Tibial artery (tissue), 4 donors: ENCODE measurements at regions not wholly inside any gene's neighbourhood (a gene's known extent, or its start where the extent isn't known, plus 50 kb on each side); places are given as distances from the start of the nearest gene placed in this dataset.

Source experiments
- DNase-seq, 2 donors: peaks; one replicate each; pipeline ENCODE4 v3.0.0-alpha.2; 2019
- H3K27ac ChIP-seq, 2 donors: fragments of 200-600 bp; sonication (generic) in 1 of 2; 1 replicate in 1 of 2; 2 replicates in 1 of 2; pipeline ENCODE4 v1.5.1; 2018 to 2019; ENCODE audit warnings: mild to moderate bottlenecking in 1 of 2
- H3K27me3 ChIP-seq, 2 donors: fragments of 200-600 bp; sonication (generic) in 1 of 2; one replicate each; pipeline versions ENCODE4 v1.5.1 to v1.6.0; 2016 to 2019
- H3K36me3 ChIP-seq, 3 donors: fragments of 200-600 bp; sonication (generic) in 2 of 3; one replicate each; pipeline ENCODE4 v1.5.1; 2016 to 2019; ENCODE audit warnings: mild to moderate bottlenecking in 2 of 3
- H3K4me1 ChIP-seq, 4 donors: fragments of 200-600 bp; sonication (generic) in 2 of 4; 1 replicate in 3 of 4; 2 replicates in 1 of 4; pipeline ENCODE4 v1.5.1; 2016 to 2019
- H3K4me3 ChIP-seq, 2 donors: fragments of 200-600 bp; sonication (generic) in 1 of 2; 1 replicate in 1 of 2; 2 replicates in 1 of 2; pipeline ENCODE4 v1.5.1; 2018 to 2019; ENCODE audit warnings: mild to moderate bottlenecking in 2 of 2
- H3K9me3 ChIP-seq, 3 donors: fragments of 200-600 bp; sonication (generic) in 1 of 3; one replicate each; pipeline ENCODE4 v1.5.1; 2016 to 2019
- intact Hi-C: fragments of 100-400 bp; cut with DNase I; formaldehyde crosslinking; loops from one replicate; pipeline ENCODE4 v1.15.0; 2023; ENCODE audit warnings: low total_unique reads
- TF ChIP-seq, protein P1 (sequence below), 2 experiments: fragments of 200-600 bp in 1 of 2; fragments of 450-650 bp in 1 of 2; IDR thresholded peaks; one replicate each; pipeline ENCODE4 v1.5.1; 2017 to 2019; ENCODE audit warnings: antibody characterized with exemption in 2 of 2, mild to moderate bottlenecking in 1 of 2, moderate library complexity in 1 of 2

DNA sequence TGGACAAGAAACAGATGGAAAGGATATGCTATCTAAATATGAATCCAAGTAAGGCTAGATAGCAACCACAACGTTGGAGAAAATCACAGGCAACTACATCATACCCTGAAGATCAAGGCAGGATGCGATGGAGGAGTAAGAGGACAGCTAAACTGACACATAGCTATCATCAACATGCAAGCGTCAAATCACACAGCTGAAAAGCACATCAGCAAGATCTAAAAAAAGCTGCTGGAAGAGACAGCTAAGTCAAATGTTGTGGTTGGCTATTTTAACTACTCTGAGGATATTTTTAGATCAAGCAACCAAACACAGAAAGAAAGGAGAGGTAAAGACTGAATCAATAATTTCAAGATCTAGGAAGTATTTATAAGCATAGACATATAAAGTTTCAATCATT, 466.9 kb downstream of the BRD1 start:
- Histone ChIP-seq H3K9me3 (no peaks in the 10 kb centered on the region), H3K36me3 (no peaks in the 10 kb centered on the region), H3K27me3 (peaks cover 0 to 9% of the 10 kb centered on the region in 2 donors), H3K4me1 (no peaks in the 10 kb centered on the region), H3K27ac (no peak overlapping the region), H3K4me3 (no peak overlapping the region)
- TF ChIP-seq, protein P1, sequence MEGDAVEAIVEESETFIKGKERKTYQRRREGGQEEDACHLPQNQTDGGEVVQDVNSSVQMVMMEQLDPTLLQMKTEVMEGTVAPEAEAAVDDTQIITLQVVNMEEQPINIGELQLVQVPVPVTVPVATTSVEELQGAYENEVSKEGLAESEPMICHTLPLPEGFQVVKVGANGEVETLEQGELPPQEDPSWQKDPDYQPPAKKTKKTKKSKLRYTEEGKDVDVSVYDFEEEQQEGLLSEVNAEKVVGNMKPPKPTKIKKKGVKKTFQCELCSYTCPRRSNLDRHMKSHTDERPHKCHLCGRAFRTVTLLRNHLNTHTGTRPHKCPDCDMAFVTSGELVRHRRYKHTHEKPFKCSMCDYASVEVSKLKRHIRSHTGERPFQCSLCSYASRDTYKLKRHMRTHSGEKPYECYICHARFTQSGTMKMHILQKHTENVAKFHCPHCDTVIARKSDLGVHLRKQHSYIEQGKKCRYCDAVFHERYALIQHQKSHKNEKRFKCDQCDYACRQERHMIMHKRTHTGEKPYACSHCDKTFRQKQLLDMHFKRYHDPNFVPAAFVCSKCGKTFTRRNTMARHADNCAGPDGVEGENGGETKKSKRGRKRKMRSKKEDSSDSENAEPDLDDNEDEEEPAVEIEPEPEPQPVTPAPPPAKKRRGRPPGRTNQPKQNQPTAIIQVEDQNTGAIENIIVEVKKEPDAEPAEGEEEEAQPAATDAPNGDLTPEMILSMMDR (IDR thresholded peaks at IDR 0.05) = no peak
- DNase-seq = no peak
- intact Hi-C loops = loop anchor here (10.0 kb wide), 1 partner anchor 56 kb away; no protein-coding TSS in a partner anchor

DNA sequence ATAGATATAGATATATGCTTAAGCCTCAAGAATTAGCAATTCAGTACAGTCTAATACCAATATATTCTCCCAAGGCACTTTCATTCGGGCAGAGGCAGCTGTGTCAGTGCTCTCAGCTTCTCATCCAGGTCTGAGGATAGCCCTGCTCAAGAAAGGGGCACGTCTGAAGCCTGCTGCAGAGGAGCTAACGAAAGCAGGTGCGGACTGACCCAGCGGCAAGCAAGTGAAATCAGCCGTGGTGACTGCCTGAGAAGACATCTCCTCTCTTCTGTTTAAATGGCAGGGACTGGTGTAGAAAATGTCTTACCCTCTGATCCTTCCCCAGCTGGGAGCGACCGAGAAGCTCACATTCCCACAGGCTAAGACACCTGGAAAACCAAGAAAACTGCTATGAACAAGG, 468.6 kb downstream of the BRD1 start:
- DNase-seq = no peak
- TF ChIP-seq, protein P1 (IDR thresholded peaks at IDR 0.05) = no peak
- Histone ChIP-seq H3K4me1 (no peaks in the 10 kb centered on the region), H3K36me3 (no peaks in the 10 kb centered on the region), H3K27ac (no peak overlapping the region), H3K4me3 (no peak overlapping the region), H3K9me3 (no peaks in the 10 kb centered on the region), H3K27me3 (peaks cover 0 to 9% of the 10 kb centered on the region in 2 donors)
- intact Hi-C loops = no loop called here

DNA sequence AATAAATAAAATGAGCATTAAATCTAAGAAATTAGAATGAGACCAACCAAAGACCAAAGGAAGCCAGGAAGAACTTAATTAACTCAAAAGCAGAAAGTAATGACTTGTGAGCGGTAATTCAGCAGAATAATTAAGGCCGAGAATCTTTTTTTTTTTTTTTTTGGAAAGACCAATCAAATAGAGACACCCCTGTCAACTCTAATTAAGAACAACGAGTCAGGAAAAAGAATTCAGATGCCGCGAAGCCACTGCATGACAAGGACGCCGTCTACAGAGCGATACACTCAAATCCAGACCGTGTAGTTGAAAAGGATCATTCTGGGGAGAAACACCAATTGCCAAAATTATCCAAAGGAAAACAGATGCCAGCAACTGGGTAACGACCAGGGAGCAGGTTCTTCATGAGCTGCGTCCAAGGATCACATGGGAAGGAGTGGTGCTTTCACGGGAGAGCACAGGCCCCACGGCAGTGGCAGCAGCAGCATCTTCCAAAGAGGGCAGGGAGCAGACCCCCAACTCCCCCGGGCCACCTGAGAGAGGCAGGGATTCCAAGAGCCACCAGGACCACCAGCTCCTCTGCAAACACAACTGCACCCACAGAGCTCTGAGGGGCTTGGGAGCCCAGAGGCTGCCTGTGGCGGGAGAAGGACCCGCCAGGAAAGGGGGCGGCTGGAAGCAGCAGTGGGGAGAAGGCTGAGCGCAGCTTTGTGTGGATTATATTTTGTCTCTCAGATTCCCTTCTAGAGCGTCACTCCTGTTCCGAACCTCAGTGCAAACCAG, 469.8 kb downstream of the BRD1 start:
- TF ChIP-seq, protein P1 (IDR thresholded peaks at IDR 0.05) = no peak
- intact Hi-C loops = no loop called here
- H3K4me1 ChIP-seq = no peaks in the 10 kb centered on the region
- DNase-seq = no peak
- no peaks in the 10 kb centered on the region for H3K36me3 ChIP-seq
- H3K27me3 ChIP-seq = peaks cover 0 to 14% of the 10 kb centered on the region in 2 donors
- H3K9me3 ChIP-seq = no peaks in the 10 kb centered on the region
- no peak overlapping the region for H3K27ac ChIP-seq
- no peak overlapping the region for H3K4me3 ChIP-seq

DNA sequence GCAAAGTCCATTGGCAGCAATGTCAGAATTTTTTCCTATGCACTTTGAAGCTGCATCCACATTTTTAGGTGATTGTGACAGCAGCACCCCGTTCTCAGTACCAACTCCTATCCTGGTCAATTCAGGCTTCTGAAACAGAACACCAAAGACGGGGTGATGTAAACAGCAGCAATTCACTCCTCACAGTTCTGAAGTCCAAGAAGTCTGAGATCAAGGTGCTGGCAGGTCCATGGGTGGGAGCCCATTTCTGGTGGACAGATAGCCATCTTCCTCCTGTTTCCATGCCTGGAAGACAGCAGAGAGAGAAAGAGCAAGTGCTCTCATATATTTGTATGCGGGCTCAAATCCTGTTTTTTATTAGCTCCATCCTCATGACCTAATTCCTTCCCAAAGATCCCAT, 471.2 kb downstream of the BRD1 start:
- H3K36me3 ChIP-seq = no peaks in the 10 kb centered on the region
- H3K9me3 ChIP-seq = no peaks in the 10 kb centered on the region
- no peak overlapping the region for H3K27ac ChIP-seq
- TF ChIP-seq, protein P1 (IDR thresholded peaks at IDR 0.05) = no peak
- no peak for DNase-seq
- intact Hi-C loops = no loop called here
- H3K4me1 ChIP-seq = no peaks in the 10 kb centered on the region
- H3K27me3 ChIP-seq = peaks cover 0 to 20% of the 10 kb centered on the region in 2 donors
- H3K4me3 ChIP-seq = no peak overlapping the region

DNA sequence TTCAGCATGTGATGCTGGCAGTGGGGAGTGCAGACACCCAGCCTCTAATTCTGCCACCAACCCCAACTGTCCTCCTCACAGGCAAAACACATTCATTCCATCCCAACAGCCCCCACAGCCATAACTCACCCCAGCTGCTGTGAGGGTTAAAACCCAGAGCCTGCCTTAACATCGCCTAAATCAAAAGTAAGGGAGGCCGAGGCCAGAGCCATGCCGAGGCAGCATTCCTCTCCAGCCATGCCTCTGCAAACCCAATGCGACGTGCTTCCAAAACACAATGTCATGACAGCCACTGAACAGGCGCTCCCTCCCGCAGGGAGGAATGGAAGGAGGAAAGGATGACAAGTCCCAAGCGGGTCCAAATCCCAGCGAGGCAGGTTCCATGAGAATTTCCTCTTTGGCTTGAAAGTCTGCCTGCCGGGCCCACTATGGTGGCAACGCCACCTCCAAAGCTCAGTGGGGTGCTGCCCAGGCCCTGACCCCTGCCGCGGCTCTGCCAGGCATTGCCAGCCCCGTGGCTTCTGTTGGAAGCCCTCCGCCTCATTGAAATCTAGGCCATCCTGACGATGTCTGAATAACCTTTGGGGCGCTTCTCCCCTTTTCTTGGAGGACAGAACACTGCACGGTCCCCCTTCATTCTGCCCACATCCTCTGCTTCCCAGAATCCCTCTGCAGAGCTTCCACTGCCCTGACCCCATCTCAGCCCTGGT, 472.3 kb downstream of the BRD1 start:
- DNase-seq = no peak
- Histone ChIP-seq H3K4me1 (no peaks in the 10 kb centered on the region), H3K9me3 (no peaks in the 10 kb centered on the region), H3K36me3 (no peaks in the 10 kb centered on the region), H3K27ac (no peak overlapping the region), H3K4me3 (no peak overlapping the region), H3K27me3 (peaks cover 0 to 22% of the 10 kb centered on the region in 2 donors)
- TF ChIP-seq, protein P1 (IDR thresholded peaks at IDR 0.05) = no peak
- intact Hi-C loops = no loop called here
